Lower lobe of right lung (tissue), 2 donors: ENCODE measurements at regions not wholly inside any gene's neighbourhood (a gene's known extent, or its start where the extent isn't known, plus 50 kb on each side); places are given as distances from the start of the nearest gene placed in this dataset.

Experiments
- ATAC-seq, 2 donors: fragments of 200-7000 bp; cut with Tn5 transposase; one replicate each; pipeline ENCODE4 v1.9.1; 2020 to 2022; ENCODE audit warnings: mild to moderate bottlenecking in 2 of 2, moderate library complexity in 2 of 2
- DNase-seq: peaks from one replicate; pipeline ENCODE4 v3.0.0-alpha.2; 2020
- H3K27ac ChIP-seq: fragments of 200-600 bp; one replicate; pipeline ENCODE4 v1.8.0; 2022
- H3K27me3 ChIP-seq: fragments of 200-600 bp; one replicate; pipeline ENCODE4 v1.8.0; 2022; ENCODE audit warnings: low read depth
- H3K36me3 ChIP-seq: fragments of 200-600 bp; one replicate; pipeline ENCODE4 v1.8.0; 2022; ENCODE audit warnings: mild to moderate bottlenecking
- H3K4me1 ChIP-seq: fragments of 200-600 bp; one replicate; pipeline ENCODE4 v1.8.0; 2022
- H3K4me3 ChIP-seq: fragments of 200-600 bp; one replicate; pipeline ENCODE4 v1.8.0; 2022; ENCODE audit warnings: mild to moderate bottlenecking
- H3K9me3 ChIP-seq: fragments of 200-600 bp; one replicate; pipeline ENCODE4 v1.8.0; 2022
- intact Hi-C: fragments of 100-400 bp; cut with DNase I; formaldehyde crosslinking; loops from one replicate; pipeline ENCODE4 v1.11.0; 2022
- TF ChIP-seq, protein P1 (sequence below): fragments of 200-600 bp; IDR thresholded peaks from one replicate; pipeline ENCODE4 v1.8.0; 2022; ENCODE audit warnings: antibody characterized with exemption, mild to moderate bottlenecking
- donor health status: DM: no; HTN: yes; CAD: no; lungs with severe emphysema.

DNA sequence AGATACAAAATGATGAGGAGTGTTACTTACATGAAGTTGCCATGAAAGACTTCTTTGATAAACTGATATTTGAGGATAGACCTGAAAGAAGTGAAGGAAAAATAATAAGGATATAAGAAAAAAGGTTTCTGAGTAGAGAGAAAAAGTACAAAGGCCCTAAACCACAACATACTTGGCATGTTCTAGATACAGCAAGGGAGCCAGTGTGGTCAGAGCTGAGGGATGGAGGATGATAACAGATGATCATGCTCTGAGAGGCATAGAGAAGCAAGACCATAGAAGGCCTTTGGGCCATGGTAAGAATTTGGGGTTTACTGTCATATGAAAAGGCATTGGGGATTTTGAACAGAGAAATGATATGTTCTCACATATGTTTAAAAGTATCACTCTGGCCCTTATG lies 424.1 kb upstream of the CHST9 start:
- ATAC-seq (no peak), DNase-seq (no peak)
- Histone ChIP-seq H3K4me1 (no peaks in the 10 kb centered on the region), H3K27me3 (no peaks in the 10 kb centered on the region), H3K36me3 (no peaks in the 10 kb centered on the region), H3K27ac (no peak overlapping the region), H3K9me3 (no peaks in the 10 kb centered on the region), H3K4me3 (no peak overlapping the region)
- intact Hi-C loops, result no loop called here
- TF ChIP-seq, protein P1, sequence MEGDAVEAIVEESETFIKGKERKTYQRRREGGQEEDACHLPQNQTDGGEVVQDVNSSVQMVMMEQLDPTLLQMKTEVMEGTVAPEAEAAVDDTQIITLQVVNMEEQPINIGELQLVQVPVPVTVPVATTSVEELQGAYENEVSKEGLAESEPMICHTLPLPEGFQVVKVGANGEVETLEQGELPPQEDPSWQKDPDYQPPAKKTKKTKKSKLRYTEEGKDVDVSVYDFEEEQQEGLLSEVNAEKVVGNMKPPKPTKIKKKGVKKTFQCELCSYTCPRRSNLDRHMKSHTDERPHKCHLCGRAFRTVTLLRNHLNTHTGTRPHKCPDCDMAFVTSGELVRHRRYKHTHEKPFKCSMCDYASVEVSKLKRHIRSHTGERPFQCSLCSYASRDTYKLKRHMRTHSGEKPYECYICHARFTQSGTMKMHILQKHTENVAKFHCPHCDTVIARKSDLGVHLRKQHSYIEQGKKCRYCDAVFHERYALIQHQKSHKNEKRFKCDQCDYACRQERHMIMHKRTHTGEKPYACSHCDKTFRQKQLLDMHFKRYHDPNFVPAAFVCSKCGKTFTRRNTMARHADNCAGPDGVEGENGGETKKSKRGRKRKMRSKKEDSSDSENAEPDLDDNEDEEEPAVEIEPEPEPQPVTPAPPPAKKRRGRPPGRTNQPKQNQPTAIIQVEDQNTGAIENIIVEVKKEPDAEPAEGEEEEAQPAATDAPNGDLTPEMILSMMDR, result no peak

DNA sequence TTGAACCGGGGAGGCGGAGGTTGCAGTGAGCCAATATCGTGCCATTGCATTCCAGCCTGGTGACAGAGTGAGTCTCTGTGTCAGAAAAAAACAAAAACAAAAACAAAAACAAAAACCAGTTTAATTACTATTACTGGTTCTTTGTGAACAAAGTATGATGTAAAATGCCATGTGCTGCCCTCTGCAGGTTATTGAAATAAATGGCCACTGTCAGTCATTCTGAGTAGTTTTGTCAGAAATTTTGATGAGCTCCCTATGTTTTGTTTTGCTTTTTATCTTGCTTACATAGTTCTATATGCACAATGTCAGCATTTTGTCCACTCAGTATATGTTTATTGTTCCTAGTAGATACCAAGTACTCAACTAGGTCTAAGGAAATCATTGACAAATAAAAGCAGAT lies 423.6 kb upstream of the CHST9 start:
- no peak overlapping the region for H3K27ac ChIP-seq
- no peak for ATAC-seq
- intact Hi-C loops, result no loop called here

DNA sequence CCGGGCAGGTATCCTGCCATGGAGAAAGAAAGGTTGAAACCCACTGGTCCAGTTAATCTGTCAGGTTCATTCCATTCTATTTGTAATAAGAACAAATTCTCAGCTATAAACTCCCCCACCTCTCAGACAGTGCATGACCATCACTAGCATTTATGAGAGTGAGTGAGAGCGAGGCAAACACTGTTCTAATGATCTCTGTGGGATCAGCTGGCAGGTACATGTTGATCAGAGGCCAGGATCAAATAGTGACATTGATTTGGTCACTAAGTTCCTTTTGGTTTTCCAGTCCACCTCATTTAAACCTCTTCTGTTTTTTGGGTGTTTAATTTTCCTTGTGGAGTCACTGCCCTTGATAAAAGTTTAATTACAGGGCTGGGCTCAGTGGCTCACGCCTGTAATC lies 423.1 kb upstream of the CHST9 start:
- Histone ChIP-seq H3K36me3 (no peaks in the 10 kb centered on the region), H3K27ac (no peak overlapping the region), H3K9me3 (no peaks in the 10 kb centered on the region), H3K4me3 (no peak overlapping the region), H3K4me1 (no peaks in the 10 kb centered on the region), H3K27me3 (no peaks in the 10 kb centered on the region)
- ATAC-seq (no peak), DNase-seq (no peak)
- intact Hi-C loops, result no loop called here
- TF ChIP-seq, protein P1, result no peak

More for the DNA sequence above, 423.6 kb upstream of the CHST9 start:
- no peaks in the 10 kb centered on the region for H3K27me3 ChIP-seq
- TF ChIP-seq, protein P1, result peak; percentile 24
- H3K9me3 ChIP-seq, result no peaks in the 10 kb centered on the region
- H3K36me3 ChIP-seq, result no peaks in the 10 kb centered on the region
- no peaks in the 10 kb centered on the region for H3K4me1 ChIP-seq
- DNase-seq, result no peak
- H3K4me3 ChIP-seq, result no peak overlapping the region

DNA sequence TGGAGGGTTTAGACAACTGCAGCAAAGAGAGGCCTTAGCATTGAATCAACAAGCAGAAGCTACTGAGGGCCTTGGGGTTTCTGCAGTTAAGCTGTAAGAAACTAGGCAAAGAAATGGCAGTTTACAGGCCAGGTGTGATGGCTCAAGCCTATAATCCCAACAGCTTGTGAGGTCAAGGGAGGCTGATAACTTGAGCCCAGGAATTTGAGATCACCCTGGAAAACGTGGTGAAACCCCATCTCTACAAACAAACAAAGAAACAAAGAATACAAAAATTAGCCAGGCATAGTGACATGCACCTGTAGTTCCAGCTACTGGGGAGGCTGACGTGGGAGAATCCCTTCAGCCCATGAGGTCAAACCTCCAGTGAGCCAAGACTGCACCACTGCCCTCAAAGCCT lies 421.6 kb upstream of the CHST9 start:
- no peaks in the 10 kb centered on the region for H3K4me1 ChIP-seq
- TF ChIP-seq, protein P1, result no peak
- no peaks in the 10 kb centered on the region for H3K27me3 ChIP-seq
- no peaks in the 10 kb centered on the region for H3K9me3 ChIP-seq
- ATAC-seq, result no peak
- no peak for DNase-seq
- H3K27ac ChIP-seq, result no peak overlapping the region
- intact Hi-C loops, result no loop called here
- H3K4me3 ChIP-seq, result no peak overlapping the region
- H3K36me3 ChIP-seq, result no peaks in the 10 kb centered on the region

DNA sequence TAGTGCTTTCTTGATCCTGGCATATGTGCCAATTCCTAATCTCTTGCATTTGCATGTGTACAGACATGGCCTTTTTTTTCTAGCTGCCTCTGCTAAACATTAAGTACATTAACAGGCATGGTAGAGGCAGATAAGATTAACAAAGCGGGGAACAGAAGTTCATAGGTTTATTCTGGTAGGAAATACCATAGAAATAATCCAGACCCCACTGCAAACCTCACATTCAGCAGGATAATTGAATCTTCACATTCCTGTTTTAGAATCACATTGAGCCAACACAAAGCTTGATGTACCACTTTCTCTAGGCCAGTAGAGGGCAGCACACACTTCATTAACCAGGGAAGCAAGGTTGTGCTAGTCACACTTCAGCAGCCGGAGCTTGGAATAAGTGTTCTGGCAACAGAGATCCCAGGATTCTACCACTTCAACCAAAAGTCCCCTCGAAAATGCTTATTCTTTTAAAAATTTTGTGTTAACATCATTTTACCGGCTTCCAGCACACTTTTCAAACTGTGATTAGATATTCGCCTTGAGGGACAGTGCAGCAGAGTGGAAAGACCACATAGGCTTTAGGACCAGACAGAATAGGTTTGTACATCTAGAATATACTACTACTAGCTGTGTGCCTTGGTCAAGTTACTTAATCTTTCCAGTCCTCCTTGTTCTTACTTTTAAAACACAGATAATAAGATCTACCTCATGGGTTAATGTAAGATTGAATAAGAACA lies 420.2 kb upstream of the CHST9 start:
- Histone ChIP-seq H3K36me3 (no peaks in the 10 kb centered on the region), H3K4me1 (no peaks in the 10 kb centered on the region), H3K27ac (no peak overlapping the region), H3K27me3 (no peaks in the 10 kb centered on the region), H3K9me3 (no peaks in the 10 kb centered on the region), H3K4me3 (no peak overlapping the region)
- TF ChIP-seq, protein P1, result peak; percentile 77
- DNase-seq (no peak), ATAC-seq (peak; percentile 74 to 92)
- intact Hi-C loops, result no loop called here
